Vagina (tissue), 2 donors: ENCODE measurements at regions not wholly inside any gene's neighbourhood (a gene's known extent, or its start where the extent isn't known, plus 50 kb on each side); places are given as distances from the start of the nearest gene placed in this dataset.

Source experiments
- DNase-seq, 2 donors: peaks; one replicate each; pipeline ENCODE4 v3.0.0-alpha.2; 2017; ENCODE audit errors: extremely low spot score in 2 of 2
- H3K27ac ChIP-seq: fragments of 200-600 bp; sonication (generic); one replicate; pipeline ENCODE4 v1.5.1; 2019
- H3K27me3 ChIP-seq: fragments of 200-600 bp; sonication (generic); one replicate; pipeline ENCODE4 v1.5.1; 2019
- H3K36me3 ChIP-seq, 2 donors: fragments of 200-600 bp; sonication (generic); one replicate each; pipeline ENCODE4 v1.5.1; 2017 to 2019
- H3K4me1 ChIP-seq: fragments of 200-600 bp; sonication (generic); one replicate; pipeline ENCODE4 v1.5.1; 2019
- H3K4me3 ChIP-seq, 2 donors: fragments of 200-600 bp; sonication (generic); 1 replicate in 1 of 2; 2 replicates in 1 of 2; pipeline ENCODE4 v1.5.1; 2016 to 2019
- H3K9me3 ChIP-seq: fragments of 200-600 bp; sonication (generic); one replicate; pipeline ENCODE4 v1.5.1; 2019
- CTCF ChIP-seq, 3 experiments: fragments of 450-650 bp in 2 of 3; fragments of 200-600 bp in 1 of 3; sonication (generic) in 1 of 3; IDR thresholded peaks; one replicate each; pipeline ENCODE4 v1.5.1; 2017 to 2019; ENCODE audit warnings: antibody characterized with exemption in 3 of 3, mild to moderate bottlenecking in 2 of 3, moderate library complexity in 2 of 3
- POLR2A ChIP-seq, 2 donors: fragments of 450-650 bp; IDR thresholded peaks; one replicate each; pipeline ENCODE4 v1.6.1; 2017; ENCODE audit warnings: antibody characterized with exemption in 2 of 2, mild to moderate bottlenecking in 2 of 2, moderate library complexity in 2 of 2
- POLR2AphosphoS5 ChIP-seq, 2 donors: sonication (generic); formaldehyde crosslinking; IDR thresholded peaks; one replicate each; pipeline ENCODE4 v1.9.0; 2017; ENCODE audit warnings: antibody characterized with exemption in 2 of 2, mild to moderate bottlenecking in 2 of 2, low read depth in 1 of 2; ENCODE audit not compliant: insufficient read depth in 1 of 2
- intact Hi-C: fragments of 100-400 bp; cut with DNase I; formaldehyde crosslinking; loops from one replicate; pipeline ENCODE4 v1.15.1; 2023

- Histone ChIP-seq H3K27ac (no peak overlapping the region), H3K27me3 (no peaks in the 10 kb centered on the region), H3K36me3 (no peaks in the 10 kb centered on the region), H3K9me3 (no peaks in the 10 kb centered on the region), H3K4me1 (no peaks in the 10 kb centered on the region), H3K4me3 (no peak overlapping the region)
- intact Hi-C loops: no loop called here
- no peak for DNase-seq
- no peak for TF ChIP-seq CTCF (IDR thresholded peaks at IDR 0.05)
- no peak for TF ChIP-seq POLR2A (IDR thresholded peaks at IDR 0.05)
- TF ChIP-seq POLR2AphosphoS5 (IDR thresholded peaks at IDR 0.05; ENCODE audit: insufficient read depth in 1 of 2, low read depth in 1 of 2): no peak
These were observed 597.0 kb downstream of the SQOR start for GRCh38 chr15:46231786-46232185.

- Histone ChIP-seq H3K4me3 (no peak overlapping the region), H3K27me3 (no peaks in the 10 kb centered on the region), H3K36me3 (no peaks in the 10 kb centered on the region), H3K4me1 (no peaks in the 10 kb centered on the region), H3K27ac (no peak overlapping the region), H3K9me3 (no peaks in the 10 kb centered on the region)
- TF ChIP-seq POLR2AphosphoS5 (IDR thresholded peaks at IDR 0.05; ENCODE audit: insufficient read depth in 1 of 2, low read depth in 1 of 2) (no peak), CTCF (IDR thresholded peaks at IDR 0.05) (no peak), POLR2A (IDR thresholded peaks at IDR 0.05) (no peak)
- no peak for DNase-seq
- intact Hi-C loops: no loop called here
These were observed 597.6 kb downstream of the SQOR start for GRCh38 chr15:46232471-46232870.

- intact Hi-C loops: no loop called here
- no peak overlapping the region for H3K27ac ChIP-seq
- H3K9me3 ChIP-seq: no peaks in the 10 kb centered on the region
- H3K36me3 ChIP-seq: no peaks in the 10 kb centered on the region
- H3K4me1 ChIP-seq: no peaks in the 10 kb centered on the region
- DNase-seq: no peak
- no peak overlapping the region for H3K4me3 ChIP-seq
- H3K27me3 ChIP-seq: no peaks in the 10 kb centered on the region
- TF ChIP-seq POLR2AphosphoS5 (IDR thresholded peaks at IDR 0.05; ENCODE audit: insufficient read depth in 1 of 2, low read depth in 1 of 2) (no peak), POLR2A (IDR thresholded peaks at IDR 0.05) (no peak), CTCF (IDR thresholded peaks at IDR 0.05) (no peak)
These were observed 608.1 kb downstream of the SQOR start for GRCh38 chr15:46242935-46243334.

GRCh38 chr15:46251903-46252302 is 617.1 kb downstream of the SQOR start:
- Histone ChIP-seq H3K27ac (no peak overlapping the region), H3K36me3 (no peaks in the 10 kb centered on the region), H3K4me3 (no peak overlapping the region), H3K4me1 (no peaks in the 10 kb centered on the region), H3K9me3 (no peaks in the 10 kb centered on the region), H3K27me3 (no peaks in the 10 kb centered on the region)
- no peak for DNase-seq
- no peak for TF ChIP-seq CTCF (IDR thresholded peaks at IDR 0.05)
- no peak for TF ChIP-seq POLR2A (IDR thresholded peaks at IDR 0.05)
- TF ChIP-seq POLR2AphosphoS5 (IDR thresholded peaks at IDR 0.05; ENCODE audit: insufficient read depth in 1 of 2, low read depth in 1 of 2): no peak
- intact Hi-C loops: no loop called here

GRCh38 chr15:46258056-46258455 is 623.2 kb downstream of the SQOR start:
- Histone ChIP-seq H3K9me3 (no peaks in the 10 kb centered on the region), H3K4me1 (no peaks in the 10 kb centered on the region), H3K4me3 (no peak overlapping the region), H3K36me3 (no peaks in the 10 kb centered on the region), H3K27ac (no peak overlapping the region), H3K27me3 (no peaks in the 10 kb centered on the region)
- TF ChIP-seq POLR2A (IDR thresholded peaks at IDR 0.05) (no peak), POLR2AphosphoS5 (IDR thresholded peaks at IDR 0.05; ENCODE audit: insufficient read depth in 1 of 2, low read depth in 1 of 2) (no peak), CTCF (IDR thresholded peaks at IDR 0.05) (no peak)
- intact Hi-C loops: no loop called here
- no peak for DNase-seq
